Osteocyte (in vitro differentiated cells): ENCODE measurements at regions not wholly inside any gene's neighbourhood (a gene's known extent, or its start where the extent isn't known, plus 50 kb on each side); places are given as distances from the start of the nearest gene placed in this dataset.

Experiments used
- DNase-seq: peaks from one replicate; pipeline ENCODE4 v3.0.0; 2021; ENCODE audit warnings: mixed read lengths; ENCODE audit not compliant: unreplicated experiment; ENCODE audit errors: extremely low spot score
- H3K27ac Mint-ChIP-seq: one replicate; pipeline ENCODE4 v1.8.0; 2021; ENCODE audit warnings: mild to moderate bottlenecking, mixed read lengths; ENCODE audit not compliant: unreplicated experiment
- H3K27me3 Mint-ChIP-seq: one replicate; pipeline ENCODE4 v1.8.0; 2021; ENCODE audit warnings: mixed read lengths; ENCODE audit not compliant: unreplicated experiment
- H3K36me3 Mint-ChIP-seq: one replicate; pipeline ENCODE4 v1.8.0; 2021; ENCODE audit warnings: mixed read lengths; ENCODE audit not compliant: unreplicated experiment
- H3K4me1 Mint-ChIP-seq: one replicate; pipeline ENCODE4 v1.8.0; 2021; ENCODE audit warnings: mixed read lengths; ENCODE audit not compliant: unreplicated experiment
- H3K4me3 Mint-ChIP-seq: one replicate; pipeline ENCODE4 v1.8.0; 2021; ENCODE audit warnings: mild to moderate bottlenecking, moderate library complexity, mixed read lengths; ENCODE audit not compliant: unreplicated experiment
- H3K9me3 Mint-ChIP-seq: one replicate; pipeline ENCODE4 v1.8.0; 2021; ENCODE audit warnings: mixed read lengths; ENCODE audit not compliant: unreplicated experiment
- CTCF ChIP-seq: fragments of 200-600 bp; sonication (generic); IDR thresholded peaks from 2 replicates; pipeline ENCODE4 v1.5.0; 2021; ENCODE audit warnings: antibody characterized with exemption, mild to moderate bottlenecking, moderate library complexity

- no peak for DNase-seq
- no peaks in the 10 kb centered on the region for H3K4me1 Mint-ChIP-seq
- H3K27me3 Mint-ChIP-seq, result peaks cover 25% of the 10 kb centered on the region
- no peak overlapping the region for H3K4me3 Mint-ChIP-seq
- H3K9me3 Mint-ChIP-seq, result no peaks in the 10 kb centered on the region
- H3K27ac Mint-ChIP-seq, result no peak overlapping the region
- no peaks in the 10 kb centered on the region for H3K36me3 Mint-ChIP-seq
- no peak for TF ChIP-seq CTCF
Observed at GRCh38 chr4:174170906-174171305, 112.6 kb downstream of the FBXO8 start.

GRCh38 chr4:174170091-174170490 is 113.4 kb downstream of the FBXO8 start:
- no peaks in the 10 kb centered on the region for H3K36me3 Mint-ChIP-seq
- H3K4me3 Mint-ChIP-seq, result no peak overlapping the region
- TF ChIP-seq CTCF, result no peak
- H3K4me1 Mint-ChIP-seq, result no peaks in the 10 kb centered on the region
- peaks cover 25% of the 10 kb centered on the region for H3K27me3 Mint-ChIP-seq
- no peaks in the 10 kb centered on the region for H3K9me3 Mint-ChIP-seq
- no peak overlapping the region for H3K27ac Mint-ChIP-seq
- no peak for DNase-seq

GRCh38 chr4:174157106-174157607 is 126.3 kb downstream of the FBXO8 start:
- Mint-ChIP-seq H3K4me1 (peaks cover 4% of the 10 kb centered on the region), H3K36me3 (no peaks in the 10 kb centered on the region), H3K27ac (no peak overlapping the region), H3K9me3 (no peaks in the 10 kb centered on the region), H3K27me3 (peaks cover 52% of the 10 kb centered on the region), H3K4me3 (no peak overlapping the region)
- no peak for TF ChIP-seq CTCF
- no peak for DNase-seq

GRCh38 chr4:174156239-174156826 is 127.1 kb downstream of the FBXO8 start:
- TF ChIP-seq CTCF, result peak; percentile 70
- Mint-ChIP-seq H3K9me3 (no peaks in the 10 kb centered on the region), H3K36me3 (no peaks in the 10 kb centered on the region), H3K27ac (no peak overlapping the region), H3K27me3 (peaks cover 48% of the 10 kb centered on the region), H3K4me1 (peaks cover 4% of the 10 kb centered on the region), H3K4me3 (no peak overlapping the region)
- DNase-seq, result no peak

GRCh38 chr4:174154215-174154854 is 129.1 kb downstream of the FBXO8 start:
- Mint-ChIP-seq H3K4me3 (no peak overlapping the region), H3K36me3 (no peaks in the 10 kb centered on the region), H3K27me3 (peaks cover 41% of the 10 kb centered on the region), H3K9me3 (no peaks in the 10 kb centered on the region), H3K27ac (no peak overlapping the region), H3K4me1 (peaks cover 4% of the 10 kb centered on the region)
- TF ChIP-seq CTCF, result no peak
- DNase-seq, result no peak
